ENCODE measurements at regions not wholly inside any gene's neighbourhood (a gene's known extent, or its start where the extent isn't known, plus 50 kb on each side); places are given as distances from the start of the nearest gene placed in this dataset.

DNA sequence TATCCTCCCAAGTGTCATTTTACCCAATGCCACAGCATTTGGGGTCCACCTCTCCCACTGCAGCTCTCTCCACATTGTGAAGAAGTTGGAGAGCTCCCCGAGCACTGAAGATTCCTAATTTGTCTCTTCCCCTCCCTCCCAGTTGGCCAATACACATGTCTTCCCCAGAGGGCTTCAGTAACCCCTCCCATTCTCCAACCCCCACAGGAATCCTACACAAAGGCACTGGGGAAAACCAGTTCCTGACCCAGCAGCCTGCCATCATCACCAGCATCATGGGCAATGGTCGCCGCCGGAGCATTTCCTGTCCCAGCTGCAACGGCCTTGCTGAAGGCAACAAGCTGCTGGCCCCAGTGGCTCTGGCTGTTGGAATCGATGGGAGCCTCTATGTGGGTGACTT is 87.3 kb upstream of the WWC1 start:
- DNase-seq (ENCODE audit: low spot score): no peak

DNA sequence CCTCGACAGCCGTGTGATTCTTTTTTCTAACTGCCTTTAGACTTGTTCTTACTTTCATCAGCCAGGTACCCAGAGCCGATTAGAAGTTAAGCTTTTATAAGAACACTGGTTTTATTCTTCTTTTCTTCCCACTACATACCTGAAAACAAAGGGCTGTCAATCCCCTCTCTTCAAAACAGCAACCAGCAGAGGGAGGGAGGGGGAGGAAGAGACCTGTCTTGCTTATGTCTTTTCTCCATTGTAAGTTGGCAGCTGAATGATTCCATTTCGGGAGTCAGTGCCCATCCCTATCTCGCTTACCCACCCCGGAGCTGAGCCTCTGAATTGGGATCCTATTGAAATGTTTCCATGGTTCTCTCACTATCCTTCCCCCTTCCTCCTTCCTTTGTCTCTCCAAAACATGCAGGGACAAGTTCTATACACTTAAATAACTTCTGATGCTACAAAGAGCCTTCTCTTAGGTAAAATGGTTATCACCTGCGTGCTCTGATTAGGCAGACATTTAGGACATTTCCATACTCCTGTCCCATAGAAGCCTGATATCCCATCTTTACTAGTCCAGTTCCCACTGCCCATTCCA is 83.9 kb upstream of the WWC1 start:
- DNase-seq (ENCODE audit: low spot score): no peak

DNA sequence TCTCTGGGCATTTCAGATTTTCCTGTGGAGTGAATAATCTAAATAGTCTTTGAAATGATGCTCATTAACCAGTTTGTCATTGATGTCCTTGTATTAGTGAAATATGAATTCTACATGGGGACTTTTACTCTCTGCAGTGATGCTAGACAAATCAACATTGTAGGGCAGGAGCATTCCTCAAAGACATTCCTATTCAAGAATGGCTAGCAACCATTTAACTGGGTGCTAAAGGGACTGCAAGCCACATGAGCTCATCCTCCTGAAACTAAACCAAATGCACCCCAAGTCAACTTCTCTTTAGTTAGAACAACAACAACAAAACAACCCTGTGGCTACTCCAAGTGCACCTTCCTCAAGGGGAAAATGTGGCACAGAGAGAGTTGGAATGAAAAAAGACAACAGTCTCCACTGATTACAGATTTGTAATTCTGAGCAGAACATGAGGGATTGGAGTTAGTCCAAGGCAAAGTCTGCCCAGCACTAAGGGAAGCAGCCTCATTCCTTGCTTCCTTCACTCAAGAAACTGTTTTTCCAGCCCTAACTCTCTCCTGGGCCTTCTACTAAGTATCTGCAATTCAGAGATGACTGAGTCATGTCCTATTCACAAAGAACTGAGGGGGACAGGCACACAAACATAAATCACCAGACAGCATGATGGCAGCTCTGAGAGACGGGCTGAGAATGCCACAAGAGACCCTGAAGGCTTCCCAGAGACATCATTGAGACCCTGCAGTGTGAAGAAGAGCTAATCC is 82.0 kb upstream of the WWC1 start:
- DNase-seq (ENCODE audit: low spot score): no peak

DNA sequence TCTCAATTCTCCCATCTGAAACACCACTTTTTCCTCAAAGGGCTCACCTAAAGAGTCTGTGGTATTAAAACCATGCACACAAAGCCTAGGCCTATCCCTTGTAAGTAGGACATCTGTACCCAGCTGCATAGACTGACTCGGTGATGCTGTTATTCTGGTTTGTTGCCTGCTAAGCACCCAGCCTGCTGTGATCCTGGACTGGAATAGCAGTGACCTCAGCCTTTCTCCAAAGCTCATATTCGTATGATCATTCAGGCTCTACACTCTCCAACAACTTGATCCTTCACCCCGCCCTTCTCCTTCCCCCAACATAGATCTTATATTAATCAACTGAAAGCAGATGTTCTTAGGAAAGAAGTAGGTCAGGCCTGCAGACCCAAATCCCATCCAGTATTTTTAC is 81.4 kb upstream of the WWC1 start:
- no peak for DNase-seq (ENCODE audit: low spot score)

DNA sequence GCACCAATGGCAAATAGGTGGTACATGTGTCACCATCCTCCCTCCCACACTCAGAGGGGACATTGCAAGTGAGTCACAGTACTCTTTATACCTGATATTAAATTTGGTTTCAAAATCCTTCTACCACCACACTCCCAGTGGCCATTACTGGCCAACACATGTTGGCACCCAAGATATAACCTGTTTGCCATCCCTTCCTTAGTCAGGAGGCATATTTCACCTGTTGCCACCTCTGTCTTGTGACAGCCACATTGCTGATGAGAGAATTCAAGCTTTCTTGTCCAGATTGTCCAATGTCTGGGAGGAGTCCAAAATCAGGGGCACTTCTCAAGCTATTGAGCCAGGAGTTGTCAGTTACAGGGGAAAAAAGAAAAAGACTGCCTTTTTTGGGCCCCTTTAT is 80.2 kb upstream of the WWC1 start:
- DNase-seq (ENCODE audit: low spot score): no peak

DNA sequence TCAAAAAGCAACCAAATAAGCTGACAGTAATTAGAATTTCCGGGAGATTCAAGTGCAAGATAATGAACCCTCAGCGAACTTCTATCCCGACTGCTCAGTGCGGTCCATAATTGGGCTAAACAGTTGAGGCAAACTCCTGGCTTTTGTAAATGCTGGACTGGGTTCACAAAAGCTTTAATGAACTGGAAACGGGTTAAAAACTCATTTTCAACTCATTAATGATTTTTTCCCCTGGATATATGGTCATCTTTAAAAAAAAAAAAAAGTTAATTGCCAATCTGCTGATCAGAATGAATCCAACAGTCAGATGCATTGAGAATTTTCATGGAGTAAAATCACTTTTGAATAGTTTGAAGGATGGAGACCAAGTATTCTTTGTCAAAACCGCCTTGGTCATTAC is 79.5 kb upstream of the WWC1 start:
- DNase-seq (ENCODE audit: low spot score): no peak

DNA sequence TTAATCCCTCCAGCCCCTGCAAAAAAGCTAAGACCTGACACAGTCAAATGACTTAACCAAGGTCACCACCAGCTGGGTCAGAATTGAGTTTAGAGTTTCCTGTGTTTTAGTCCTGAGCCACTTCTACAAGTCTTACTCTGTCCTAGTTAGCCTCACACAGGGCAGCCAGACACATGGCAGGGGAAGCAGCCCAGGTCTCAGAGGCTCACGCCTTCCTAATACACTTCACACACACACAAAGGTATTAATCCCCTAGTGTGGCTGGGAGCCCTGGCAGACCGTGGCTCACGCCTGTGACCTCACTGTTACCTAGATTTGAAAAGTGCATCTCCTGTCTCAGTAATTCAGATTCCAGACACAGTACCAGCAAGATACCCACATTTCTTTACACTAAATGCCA is 77.4 kb upstream of the WWC1 start:
- no peak for DNase-seq (ENCODE audit: low spot score)

DNA sequence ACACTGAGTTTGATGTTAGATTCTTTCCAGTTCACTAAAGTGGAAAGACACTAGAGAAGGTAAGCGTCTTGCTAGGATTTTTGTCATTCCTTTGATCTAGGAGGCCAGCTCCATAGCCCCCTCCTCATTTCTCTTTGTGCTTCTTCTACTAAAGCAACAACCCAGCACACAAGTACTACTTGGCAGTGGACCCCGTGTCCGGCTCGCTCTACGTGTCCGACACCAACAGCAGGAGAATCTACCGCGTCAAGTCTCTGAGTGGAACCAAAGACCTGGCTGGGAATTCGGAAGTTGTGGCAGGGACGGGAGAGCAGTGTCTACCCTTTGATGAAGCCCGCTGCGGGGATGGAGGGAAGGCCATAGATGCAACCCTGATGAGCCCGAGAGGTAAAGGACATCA is 76.6 kb upstream of the WWC1 start:
- no peak for DNase-seq (ENCODE audit: low spot score)

DNA sequence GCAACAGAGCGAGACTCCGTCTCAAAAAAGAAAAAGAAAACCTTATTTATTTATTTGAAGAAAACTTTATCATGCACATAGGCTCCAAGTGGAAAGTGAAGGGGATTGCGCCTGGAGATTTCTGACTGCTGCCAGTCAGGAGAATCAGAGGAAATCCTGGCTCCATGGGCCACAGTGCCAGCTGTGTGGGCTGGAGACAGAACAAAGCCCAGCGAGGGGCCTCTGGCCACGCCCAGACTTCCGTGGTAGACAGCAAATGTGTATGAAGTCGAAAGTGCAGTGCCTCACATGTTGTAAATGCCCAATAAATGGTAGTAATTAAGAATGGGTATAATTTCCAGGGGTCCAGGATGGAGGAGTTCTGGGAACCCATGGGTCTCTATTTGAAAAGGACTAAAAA is 75.8 kb upstream of the WWC1 start:
- peak; percentile 40 for DNase-seq (ENCODE audit: low spot score)

DNA sequence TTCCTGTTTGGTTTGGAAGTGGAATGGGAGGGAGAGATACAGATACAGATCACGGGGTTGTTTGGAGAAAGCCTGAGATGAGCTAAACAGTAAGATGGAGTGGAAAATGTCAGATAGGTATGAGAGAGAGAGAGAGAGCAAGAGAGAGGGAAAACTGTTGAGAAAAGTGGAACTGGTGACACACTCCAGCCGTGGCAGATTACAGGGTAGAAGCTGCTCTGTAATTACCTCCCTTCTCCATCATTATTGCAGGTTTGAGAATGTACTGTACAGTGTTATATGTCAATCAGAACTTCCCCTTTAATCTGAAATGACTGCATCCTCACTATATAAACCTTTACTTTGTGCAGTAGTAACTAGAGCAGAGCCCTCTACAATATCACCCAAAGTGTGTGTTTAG is 74.5 kb upstream of the WWC1 start:
- DNase-seq (ENCODE audit: low spot score): no peak

DNA sequence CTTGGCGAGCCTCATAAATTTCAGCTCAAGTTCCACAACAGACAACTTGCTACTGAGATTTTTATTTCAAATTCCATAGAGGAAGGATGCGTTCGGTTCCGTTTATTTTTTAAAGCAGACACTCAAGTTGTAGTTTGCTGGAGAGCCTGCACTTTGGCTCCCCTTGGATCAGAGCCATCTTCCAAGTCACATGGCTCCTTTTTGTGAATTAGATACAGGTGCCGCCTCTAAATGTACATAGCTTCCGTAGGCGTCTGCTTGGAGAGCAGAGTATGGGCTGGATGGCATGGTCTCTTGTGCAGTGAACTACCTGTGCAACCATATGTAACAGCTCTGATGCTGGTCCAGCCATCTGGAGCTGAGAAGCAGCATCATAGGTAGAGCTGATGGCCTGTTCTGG is 73.9 kb upstream of the WWC1 start:
- DNase-seq (ENCODE audit: low spot score): no peak

DNA sequence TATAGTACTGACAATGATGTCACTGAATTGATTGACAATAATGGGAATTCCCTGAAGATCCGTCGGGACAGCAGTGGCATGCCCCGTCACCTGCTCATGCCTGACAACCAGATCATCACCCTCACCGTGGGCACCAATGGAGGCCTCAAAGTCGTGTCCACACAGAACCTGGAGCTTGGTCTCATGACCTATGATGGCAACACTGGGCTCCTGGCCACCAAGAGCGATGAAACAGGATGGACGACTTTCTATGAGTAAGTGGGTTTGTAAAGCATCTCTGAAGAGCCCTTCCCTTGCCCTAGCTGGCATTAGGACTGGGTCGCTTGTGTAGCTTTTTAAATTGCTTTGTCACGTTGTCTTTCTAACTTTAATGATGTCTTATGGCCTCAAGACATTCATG is 72.7 kb upstream of the WWC1 start:
- no peak for DNase-seq (ENCODE audit: low spot score)

DNA sequence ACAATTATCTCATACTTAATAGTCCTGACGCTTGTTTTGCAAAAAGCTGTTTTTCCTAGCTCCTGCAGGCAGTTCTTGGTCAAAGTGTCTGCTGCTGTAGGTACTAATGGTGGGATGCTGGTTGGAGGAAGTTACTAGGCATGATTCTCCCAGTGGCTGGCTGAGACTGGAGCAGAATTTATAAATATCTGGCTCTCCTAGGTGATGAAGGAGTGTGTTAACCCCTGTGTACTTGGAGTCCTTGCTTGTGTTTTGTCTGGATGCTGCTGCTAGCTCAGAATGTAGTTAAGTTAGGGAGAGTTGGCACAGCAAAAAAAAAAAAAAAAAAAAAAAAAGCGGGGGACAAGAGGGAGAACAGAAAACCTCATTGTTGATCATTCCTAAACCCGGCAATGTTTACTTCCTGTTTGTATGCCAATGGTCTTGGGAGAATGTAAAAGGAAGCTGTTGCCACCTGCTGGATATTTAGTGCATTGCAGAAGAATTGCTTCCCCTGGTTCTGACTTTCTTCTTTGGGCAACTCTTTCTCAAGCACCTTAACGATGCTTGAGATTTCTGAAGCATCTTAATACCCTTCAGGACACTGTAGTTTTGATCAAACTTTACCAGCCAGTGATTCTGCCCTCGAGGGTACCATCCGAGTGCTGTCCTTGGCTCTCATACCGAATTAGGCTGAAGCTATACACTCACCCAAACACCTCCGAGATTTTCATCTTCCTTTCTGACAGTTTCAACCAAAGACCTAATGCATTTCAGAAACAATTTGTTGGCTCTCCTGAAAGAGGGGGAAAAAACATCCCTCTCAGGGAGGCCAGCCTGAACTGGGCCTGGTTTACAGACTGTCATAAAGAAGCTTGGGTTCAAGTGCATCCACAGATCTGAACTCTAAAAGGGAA is 71.7 kb upstream of the WWC1 start:
- peak; percentile 86 for DNase-seq (ENCODE audit: low spot score)

DNA sequence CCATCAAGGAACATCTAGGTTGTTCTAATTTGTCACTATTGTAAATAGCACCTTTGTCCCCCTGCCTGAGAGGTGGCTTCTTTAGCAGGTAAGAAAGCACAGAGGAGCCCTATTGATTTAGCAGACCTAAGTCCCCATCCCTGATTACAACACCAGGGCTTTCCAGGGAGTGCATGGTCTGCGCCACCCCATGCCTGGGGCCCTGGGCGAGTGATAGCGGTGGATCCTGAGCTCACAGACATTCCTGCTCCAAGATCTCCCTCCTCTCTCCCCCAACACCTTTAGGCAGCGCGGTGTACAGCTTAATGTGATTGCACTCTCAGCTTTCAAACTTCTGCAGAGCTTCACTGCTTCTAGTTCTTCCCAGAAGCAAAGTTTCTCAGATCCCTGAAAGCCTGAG is 67.4 kb upstream of the WWC1 start:
- no peak for DNase-seq (ENCODE audit: low spot score)

DNA sequence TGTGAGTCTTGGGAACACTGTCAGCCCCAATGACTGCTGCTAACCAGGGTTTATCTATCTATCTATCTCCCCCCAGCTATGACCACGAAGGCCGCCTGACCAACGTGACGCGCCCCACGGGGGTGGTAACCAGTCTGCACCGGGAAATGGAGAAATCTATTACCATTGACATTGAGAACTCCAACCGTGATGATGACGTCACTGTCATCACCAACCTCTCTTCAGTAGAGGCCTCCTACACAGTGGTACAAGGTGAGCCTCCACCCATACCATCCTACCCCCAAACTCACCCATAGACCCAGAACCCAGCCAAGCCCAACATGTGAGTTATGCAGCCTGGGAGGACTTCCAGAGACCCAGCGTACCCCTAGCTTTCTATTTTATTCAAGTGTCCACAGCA is 65.4 kb upstream of the WWC1 start:
- DNase-seq (ENCODE audit: low spot score): no peak

DNA sequence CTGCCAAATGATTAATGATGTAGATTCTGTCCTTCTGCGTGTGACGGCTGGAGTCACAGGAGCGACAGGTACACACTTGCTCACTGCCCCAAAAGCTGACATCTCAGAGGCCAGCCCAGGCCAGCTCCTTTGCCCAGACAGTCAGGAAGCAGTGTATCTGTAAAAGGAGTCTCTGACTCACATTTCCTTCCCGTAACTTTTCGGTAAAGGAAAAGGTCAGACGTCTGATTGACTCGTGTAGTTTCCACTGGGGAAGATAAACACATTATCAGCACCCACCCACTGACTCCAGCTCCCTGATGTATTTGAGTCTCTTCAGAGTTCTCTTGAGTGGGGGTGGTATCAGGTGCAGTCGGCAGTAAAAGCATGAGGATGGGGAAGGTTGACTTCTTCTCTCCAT is 64.4 kb upstream of the WWC1 start:
- DNase-seq (ENCODE audit: low spot score): peak; percentile 89

DNA sequence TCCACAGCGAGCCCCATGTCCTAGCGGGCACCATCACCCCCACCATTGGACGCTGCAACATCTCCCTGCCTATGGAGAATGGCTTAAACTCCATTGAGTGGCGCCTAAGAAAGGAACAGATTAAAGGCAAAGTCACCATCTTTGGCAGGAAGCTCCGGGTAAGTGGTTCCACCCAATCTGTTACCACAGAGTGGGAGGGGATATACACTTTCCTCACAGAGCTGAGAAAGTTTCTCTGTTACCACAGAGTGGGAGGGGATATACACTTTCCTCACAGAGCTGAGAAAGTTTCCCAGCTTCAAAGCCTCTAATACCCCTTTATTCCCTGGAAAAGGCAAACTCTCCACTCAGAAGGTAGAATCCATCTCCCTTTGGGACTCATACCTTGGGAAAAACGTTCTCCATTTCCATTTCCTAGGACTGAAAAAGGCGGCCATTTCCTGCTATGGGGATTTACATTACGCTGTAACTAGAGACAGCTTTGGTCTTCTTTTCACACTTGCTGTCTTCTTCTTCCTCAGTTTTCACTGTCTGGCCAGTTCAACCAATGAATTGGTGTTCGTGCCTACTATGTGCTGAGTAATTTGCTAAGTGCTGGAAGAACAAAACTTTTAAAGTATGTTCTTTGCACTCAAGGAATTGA is 63.4 kb upstream of the WWC1 start:
- DNase-seq (ENCODE audit: low spot score): no peak

DNA sequence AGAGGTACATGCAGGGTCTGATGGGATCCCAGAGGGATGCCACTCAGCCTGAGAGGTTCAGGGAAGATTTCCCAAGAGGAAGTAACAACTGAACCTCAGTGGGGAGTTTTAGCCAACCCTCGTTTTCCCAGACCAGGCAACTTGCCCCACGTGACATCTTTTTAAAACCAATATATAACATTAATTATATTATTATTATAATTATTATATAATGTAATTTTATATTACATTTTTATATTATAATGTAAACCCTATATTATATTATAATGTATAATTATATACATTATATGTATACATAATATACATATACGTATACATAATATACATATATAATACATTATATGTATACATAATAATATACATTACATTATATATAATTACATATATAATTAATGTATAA is 62.8 kb upstream of the WWC1 start:
- DNase-seq (ENCODE audit: low spot score): no peak

DNA sequence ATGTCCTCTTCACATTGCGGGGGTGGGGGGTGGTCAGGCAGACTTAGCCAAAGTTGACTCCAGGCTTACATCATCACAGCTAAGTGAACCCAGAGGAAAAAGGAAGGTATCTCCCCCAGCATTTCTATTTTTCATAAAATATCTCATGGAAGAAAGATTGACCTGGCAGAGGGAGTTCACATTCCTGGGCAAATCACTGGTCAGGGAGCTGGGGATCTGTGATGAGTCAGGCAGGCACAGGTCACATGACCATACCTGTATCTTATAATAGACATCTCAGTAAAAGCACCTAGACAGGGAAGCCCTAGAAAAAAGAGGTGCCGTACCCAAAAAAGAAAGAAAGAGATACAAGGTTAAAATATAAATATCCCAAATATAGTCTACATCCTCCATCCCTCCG is 57.3 kb upstream of the WWC1 start:
- no peak for DNase-seq (ENCODE audit: low spot score)

DNA sequence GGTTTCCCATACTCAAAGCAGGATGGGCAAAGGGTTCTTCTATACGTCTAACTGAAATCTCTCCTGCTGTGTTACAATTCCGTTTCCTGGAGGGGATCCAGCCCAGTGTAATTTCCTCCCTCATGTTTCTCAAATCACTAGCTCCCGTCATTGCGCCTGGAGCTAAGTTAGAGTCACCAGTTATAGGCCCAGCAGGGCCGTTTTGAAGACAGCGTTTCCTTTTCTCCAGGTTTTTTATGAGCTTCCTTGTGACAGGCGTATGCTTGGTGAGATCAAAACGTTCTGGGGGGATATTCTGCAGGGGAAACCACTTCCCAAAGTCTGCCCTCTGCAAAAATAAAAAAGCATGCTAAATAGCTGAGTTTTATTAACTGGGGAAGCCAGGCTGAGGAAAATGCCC is 53.0 kb upstream of the WWC1 start:
- DNase-seq (ENCODE audit: low spot score): no peak

DNA sequence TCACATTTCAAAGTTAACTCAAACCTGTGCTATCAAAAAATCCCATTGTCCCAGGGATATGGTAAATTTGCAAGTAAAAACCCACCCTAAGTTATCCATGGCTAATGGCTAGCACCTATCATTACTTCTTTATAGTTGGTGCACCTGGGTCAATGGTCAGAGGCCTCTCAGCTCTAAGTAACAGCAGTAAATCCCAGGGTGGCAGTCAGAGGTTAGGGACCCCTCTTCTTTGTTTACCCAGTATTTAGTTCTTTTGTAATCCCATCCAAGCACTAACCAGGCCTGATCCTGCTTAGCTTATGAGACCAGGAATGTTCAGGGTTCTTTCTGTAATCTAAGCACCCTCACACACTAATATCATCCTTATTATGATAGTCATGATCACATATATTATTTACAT is 52.1 kb upstream of the WWC1 start:
- DNase-seq (ENCODE audit: low spot score): no peak
